GM19372 (cell line): ENCODE measurements at regions not wholly inside any gene's neighbourhood (a gene's known extent, or its start where the extent isn't known, plus 50 kb on each side); places are given as distances from the start of the nearest gene placed in this dataset.
"Not testable (repeated sequence)": the region's sequence is repeated elsewhere in the genome, so short reads cannot be mapped to it uniquely, and the experiment has no call there.

Source experiments
- ATAC-seq: cut with Tn5 transposase; IDR thresholded peaks from one replicate; pipeline ENCODE4 v1.9.1; 2021; ENCODE audit warnings: mild to moderate bottlenecking, low read depth, moderate library complexity; ENCODE audit not compliant: unreplicated experiment

- ATAC-seq: no peak
Measured at GRCh38 chr19:31832176-31832548, 482.9 kb upstream of the TSHZ3 start.

- no peak for ATAC-seq
Measured at GRCh38 chr19:31834070-31834469, 484.8 kb upstream of the TSHZ3 start.

- ATAC-seq: no peak
Measured at GRCh38 chr19:31838163-31838815, 489.1 kb upstream of the TSHZ3 start.

- ATAC-seq: no peak
Measured at GRCh38 chr19:31840371-31840770, 491.1 kb upstream of the TSHZ3 start.

- no peak for ATAC-seq
Measured at GRCh38 chr19:31841755-31842154, 492.5 kb upstream of the TSHZ3 start.

- ATAC-seq: no peak
Measured at GRCh38 chr19:31863122-31863521, 482.3 kb upstream of the ZNF507 start.

GRCh38 chr19:31874313-31874712 is 471.1 kb upstream of the ZNF507 start:
- no peak for ATAC-seq

- no peak for ATAC-seq
Measured at GRCh38 chr19:31875591-31875990, 469.8 kb upstream of the ZNF507 start.

GRCh38 chr19:31880283-31880682 is 465.1 kb upstream of the ZNF507 start:
- no peak for ATAC-seq

- no peak for ATAC-seq
Measured at GRCh38 chr19:31881988-31882387, 463.4 kb upstream of the ZNF507 start.

- ATAC-seq: no peak
Measured at GRCh38 chr19:31882709-31883108, 462.7 kb upstream of the ZNF507 start.

- no peak for ATAC-seq
Measured at GRCh38 chr19:31883296-31883990, 462.0 kb upstream of the ZNF507 start.

- ATAC-seq: no peak
Measured at GRCh38 chr19:31885280-31885853, 460.0 kb upstream of the ZNF507 start.

GRCh38 chr19:31890230-31890629 is 455.2 kb upstream of the ZNF507 start:
- ATAC-seq: no peak

- no peak for ATAC-seq
Measured at GRCh38 chr19:31892060-31892459, 453.4 kb upstream of the ZNF507 start.

GRCh38 chr19:31893491-31893890 is 451.9 kb upstream of the ZNF507 start:
- not testable (repeated sequence) for ATAC-seq

- no peak for ATAC-seq
Measured at GRCh38 chr19:31894451-31894850, 451.0 kb upstream of the ZNF507 start.

- ATAC-seq: no peak
Measured at GRCh38 chr19:31897292-31897691, 448.1 kb upstream of the ZNF507 start.

GRCh38 chr19:31900991-31901390 is 444.4 kb upstream of the ZNF507 start:
- no peak for ATAC-seq

- no peak for ATAC-seq
Measured at GRCh38 chr19:31902821-31903220, 442.6 kb upstream of the ZNF507 start.

GRCh38 chr19:31903979-31904378 is 441.4 kb upstream of the ZNF507 start:
- ATAC-seq: no peak
